ENCODE measurements at regions not wholly inside any gene's neighbourhood (a gene's known extent, or its start where the extent isn't known, plus 50 kb on each side); places are given as distances from the start of the nearest gene placed in this dataset.

- no peak for DNase-seq (ENCODE audit: low read depth in 2 of 2)
Observed at GRCh38 chr3:22587446-22587845, 615.7 kb upstream of the UBE2E2 start.

GRCh38 chr3:22593638-22594037 is 609.5 kb upstream of the UBE2E2 start:
- DNase-seq (ENCODE audit: low read depth in 2 of 2) = no peak

- no peak for DNase-seq (ENCODE audit: low read depth in 2 of 2)
Observed at GRCh38 chr3:22594990-22595389, 608.1 kb upstream of the UBE2E2 start.

- no peak for DNase-seq (ENCODE audit: low read depth in 2 of 2)
Observed at GRCh38 chr3:22606461-22606860, 596.7 kb upstream of the UBE2E2 start.

GRCh38 chr3:22606938-22607337 is 596.2 kb upstream of the UBE2E2 start:
- DNase-seq (ENCODE audit: low read depth in 2 of 2) = no peak

- no peak for DNase-seq (ENCODE audit: low read depth in 2 of 2)
Observed at GRCh38 chr3:22608093-22608492, 595.0 kb upstream of the UBE2E2 start.

- no peak for DNase-seq (ENCODE audit: low read depth in 2 of 2)
Observed at GRCh38 chr3:22608721-22609120, 594.4 kb upstream of the UBE2E2 start.

- DNase-seq (ENCODE audit: low read depth in 2 of 2) = no peak
Observed at GRCh38 chr3:22609139-22609538, 594.0 kb upstream of the UBE2E2 start.

- no peak for DNase-seq (ENCODE audit: low read depth in 2 of 2)
Observed at GRCh38 chr3:22612927-22613326, 590.2 kb upstream of the UBE2E2 start.

GRCh38 chr3:22615790-22616189 is 587.3 kb upstream of the UBE2E2 start:
- no peak for DNase-seq (ENCODE audit: low read depth in 2 of 2)

- DNase-seq (ENCODE audit: low read depth in 2 of 2) = no peak
Observed at GRCh38 chr3:22617372-22617771, 585.8 kb upstream of the UBE2E2 start.

- no peak for DNase-seq (ENCODE audit: low read depth in 2 of 2)
Observed at GRCh38 chr3:22620498-22620897, 582.6 kb upstream of the UBE2E2 start.

GRCh38 chr3:22621205-22621809 is 581.8 kb upstream of the UBE2E2 start:
- no peak for DNase-seq (ENCODE audit: low read depth in 2 of 2)

GRCh38 chr3:22627993-22628499 is 575.1 kb upstream of the UBE2E2 start:
- DNase-seq (ENCODE audit: low read depth in 2 of 2) = no peak

- no peak for DNase-seq (ENCODE audit: low read depth in 2 of 2)
Observed at GRCh38 chr3:22632536-22632935, 570.6 kb upstream of the UBE2E2 start.

- no peak for DNase-seq (ENCODE audit: low read depth in 2 of 2)
Observed at GRCh38 chr3:22634433-22634832, 568.7 kb upstream of the UBE2E2 start.

- DNase-seq (ENCODE audit: low read depth in 2 of 2) = no peak
Observed at GRCh38 chr3:22659651-22660475, 543.3 kb upstream of the UBE2E2 start.

- no peak for DNase-seq (ENCODE audit: low read depth in 2 of 2)
Observed at GRCh38 chr3:22660606-22661005, 542.5 kb upstream of the UBE2E2 start.

GRCh38 chr3:22661121-22661700 is 541.9 kb upstream of the UBE2E2 start:
- no peak for DNase-seq (ENCODE audit: low read depth in 2 of 2)

- no peak for DNase-seq (ENCODE audit: low read depth in 2 of 2)
Observed at GRCh38 chr3:22665528-22665927, 537.6 kb upstream of the UBE2E2 start.

- DNase-seq (ENCODE audit: low read depth in 2 of 2) = no peak
Observed at GRCh38 chr3:22666736-22667135, 536.4 kb upstream of the UBE2E2 start.

- no peak for DNase-seq (ENCODE audit: low read depth in 2 of 2)
Observed at GRCh38 chr3:22671848-22672247, 531.3 kb upstream of the UBE2E2 start.

- no peak for DNase-seq (ENCODE audit: low read depth in 2 of 2)
Observed at GRCh38 chr3:22684739-22685138, 518.4 kb upstream of the UBE2E2 start.

Measured in stimulated activated CD4-positive, alpha-beta T cell treated with anti-CD3 and anti-CD28 coated beads, Interleukin-1b, Interleukin-23, amount 100 ng/mL, for 4 hours (primary cell).